ENCODE measurements at regions not wholly inside any gene's neighbourhood (a gene's known extent, or its start where the extent isn't known, plus 50 kb on each side); places are given as distances from the start of the nearest gene placed in this dataset.
"Not testable (repeated sequence)": the region's sequence is repeated elsewhere in the genome, so short reads cannot be mapped to it uniquely, and the experiment has no call there.

DNA sequence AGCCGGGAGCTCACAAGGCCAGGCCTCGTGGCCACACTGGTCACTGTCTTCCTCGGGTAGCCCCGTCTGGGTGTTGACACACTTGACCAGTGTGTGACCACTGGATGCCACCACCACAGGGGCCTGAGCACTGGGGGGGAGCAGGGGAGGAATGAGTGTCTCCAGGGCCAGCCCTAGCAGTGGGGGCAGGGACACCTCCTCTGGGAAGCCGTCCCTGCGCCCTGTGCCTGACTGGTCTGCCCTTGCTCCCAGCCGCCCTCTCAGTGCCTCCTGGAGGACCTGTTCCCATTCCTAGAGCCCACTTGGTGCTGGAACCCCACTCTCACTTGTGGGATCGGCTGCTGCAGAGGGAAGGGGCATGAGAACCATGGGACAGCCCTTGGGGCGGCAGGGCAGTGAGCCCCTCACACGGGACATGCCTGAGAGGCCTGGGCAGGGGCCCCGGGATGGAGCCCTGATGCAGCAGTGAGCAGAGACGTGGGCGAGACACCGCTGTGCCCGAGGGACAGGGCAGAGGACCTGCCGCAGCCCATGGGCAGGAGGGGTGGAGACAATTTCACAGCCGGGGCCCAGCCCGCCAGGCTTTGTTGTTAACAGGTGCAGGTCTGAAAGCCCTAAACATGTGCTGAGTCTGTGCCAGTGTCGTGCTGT lies 121.7 kb upstream of the AKAP13 start:
- TF ChIP-seq, protein P1, sequence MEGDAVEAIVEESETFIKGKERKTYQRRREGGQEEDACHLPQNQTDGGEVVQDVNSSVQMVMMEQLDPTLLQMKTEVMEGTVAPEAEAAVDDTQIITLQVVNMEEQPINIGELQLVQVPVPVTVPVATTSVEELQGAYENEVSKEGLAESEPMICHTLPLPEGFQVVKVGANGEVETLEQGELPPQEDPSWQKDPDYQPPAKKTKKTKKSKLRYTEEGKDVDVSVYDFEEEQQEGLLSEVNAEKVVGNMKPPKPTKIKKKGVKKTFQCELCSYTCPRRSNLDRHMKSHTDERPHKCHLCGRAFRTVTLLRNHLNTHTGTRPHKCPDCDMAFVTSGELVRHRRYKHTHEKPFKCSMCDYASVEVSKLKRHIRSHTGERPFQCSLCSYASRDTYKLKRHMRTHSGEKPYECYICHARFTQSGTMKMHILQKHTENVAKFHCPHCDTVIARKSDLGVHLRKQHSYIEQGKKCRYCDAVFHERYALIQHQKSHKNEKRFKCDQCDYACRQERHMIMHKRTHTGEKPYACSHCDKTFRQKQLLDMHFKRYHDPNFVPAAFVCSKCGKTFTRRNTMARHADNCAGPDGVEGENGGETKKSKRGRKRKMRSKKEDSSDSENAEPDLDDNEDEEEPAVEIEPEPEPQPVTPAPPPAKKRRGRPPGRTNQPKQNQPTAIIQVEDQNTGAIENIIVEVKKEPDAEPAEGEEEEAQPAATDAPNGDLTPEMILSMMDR (IDR thresholded peaks at IDR 0.05 in 2 of 3, conservative IDR thresholded peaks at IDR 0.05 in 1 of 3; ENCODE audit: control insufficient read depth in 2 of 3, extremely low read depth in 1 of 3, insufficient read depth in 1 of 3, low read depth in 3 of 3, low read length in 3 of 3) = not testable (repeated sequence)
- not testable (repeated sequence) for TF ChIP-seq STAT1 (conservative IDR thresholded peaks at IDR 0.05); EZH2 (IDR thresholded peaks at IDR 0.05; ENCODE audit: borderline replicate concordance, control insufficient read depth, low read depth, low read length)

All from GM12878 (cell line).